ENCODE measurements at regions not wholly inside any gene's neighbourhood (a gene's known extent, or its start where the extent isn't known, plus 50 kb on each side); places are given as distances from the start of the nearest gene placed in this dataset.

GRCh38 chr4:181690498-181690897, 552.7 kb upstream of the TENM3 start:
- no peak for ATAC-seq
- DNase-seq (ENCODE audit: low spot score): no peak
- BruUV-seq (replicated peaks): no TSS peak
- ChIA-PET POLR2A (no interaction called here), CTCF (ENCODE audit: low intra/inter-chr PET ratio, low total read pairs) (no interaction called here)
- intact Hi-C loops (cut with micrococcal nuclease; ENCODE audit: unreplicated experiment): no loop called here
- Histone ChIP-seq H3K9ac (ENCODE audit: insufficient read depth, low read depth, low read length) (no peak overlapping the region), H3K79me2 (ENCODE audit: insufficient read depth, low read length) (no peaks in the 10 kb centered on the region), H3K36me3 (replicated peaks in 1 of 2; ENCODE audit: control insufficient read depth in 1 of 2, insufficient read depth in 2 of 2, low read length in 2 of 2) (no peaks in the 10 kb centered on the region), H4K20me1 (ENCODE audit: insufficient read depth, low read length) (no peaks in the 10 kb centered on the region), H3K9me3 (ENCODE audit: low read length) (no peaks in the 10 kb centered on the region), H3K4me2 (ENCODE audit: low read depth, low read length) (no peak overlapping the region), H3K27me3 (ENCODE audit: control insufficient read depth in 1 of 2, insufficient read depth in 2 of 2, low read length in 2 of 2) (no peaks in the 10 kb centered on the region), H3K4me3 (replicated peaks in 1 of 3; ENCODE audit: insufficient read depth in 1 of 3, low read depth in 2 of 3, low read length in 3 of 3) (no peak overlapping the region), H3K27ac (ENCODE audit: extremely low read length, insufficient read depth, low read length) (no peak overlapping the region), H2AFZ (ENCODE audit: low read length) (no peak overlapping the region), H3K4me1 (ENCODE audit: insufficient read depth, low read length) (no peaks in the 10 kb centered on the region)
- TF ChIP-seq SRSF1 (optimal IDR thresholded peaks at IDR 0.05; ENCODE audit: low read depth, low read length) (no peak), PHF8 (CRISPR knock-in tag; IDR thresholded peaks at IDR 0.05) (no peak), ZNF746 (CRISPR knock-in tag; IDR thresholded peaks at IDR 0.05) (no peak), SIX4 (CRISPR knock-in tag; IDR thresholded peaks at IDR 0.05) (no peak), SIN3B (IDR thresholded peaks at IDR 0.05; ENCODE audit: low read length) (no peak), SIX1 (CRISPR knock-in tag; IDR thresholded peaks at IDR 0.05; ENCODE audit: borderline replicate concordance) (no peak), ARNT (IDR thresholded peaks at IDR 0.05) (no peak)
- TF ChIP-seq, protein P1, sequence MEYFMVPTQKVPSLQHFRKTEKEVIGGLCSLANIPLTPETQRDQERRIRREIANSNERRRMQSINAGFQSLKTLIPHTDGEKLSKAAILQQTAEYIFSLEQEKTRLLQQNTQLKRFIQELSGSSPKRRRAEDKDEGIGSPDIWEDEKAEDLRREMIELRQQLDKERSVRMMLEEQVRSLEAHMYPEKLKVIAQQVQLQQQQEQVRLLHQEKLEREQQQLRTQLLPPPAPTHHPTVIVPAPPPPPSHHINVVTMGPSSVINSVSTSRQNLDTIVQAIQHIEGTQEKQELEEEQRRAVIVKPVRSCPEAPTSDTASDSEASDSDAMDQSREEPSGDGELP (IDR thresholded peaks at IDR 0.05; ENCODE audit: borderline replicate concordance, low read depth): no peak
- TF ChIP-seq, protein P2, sequence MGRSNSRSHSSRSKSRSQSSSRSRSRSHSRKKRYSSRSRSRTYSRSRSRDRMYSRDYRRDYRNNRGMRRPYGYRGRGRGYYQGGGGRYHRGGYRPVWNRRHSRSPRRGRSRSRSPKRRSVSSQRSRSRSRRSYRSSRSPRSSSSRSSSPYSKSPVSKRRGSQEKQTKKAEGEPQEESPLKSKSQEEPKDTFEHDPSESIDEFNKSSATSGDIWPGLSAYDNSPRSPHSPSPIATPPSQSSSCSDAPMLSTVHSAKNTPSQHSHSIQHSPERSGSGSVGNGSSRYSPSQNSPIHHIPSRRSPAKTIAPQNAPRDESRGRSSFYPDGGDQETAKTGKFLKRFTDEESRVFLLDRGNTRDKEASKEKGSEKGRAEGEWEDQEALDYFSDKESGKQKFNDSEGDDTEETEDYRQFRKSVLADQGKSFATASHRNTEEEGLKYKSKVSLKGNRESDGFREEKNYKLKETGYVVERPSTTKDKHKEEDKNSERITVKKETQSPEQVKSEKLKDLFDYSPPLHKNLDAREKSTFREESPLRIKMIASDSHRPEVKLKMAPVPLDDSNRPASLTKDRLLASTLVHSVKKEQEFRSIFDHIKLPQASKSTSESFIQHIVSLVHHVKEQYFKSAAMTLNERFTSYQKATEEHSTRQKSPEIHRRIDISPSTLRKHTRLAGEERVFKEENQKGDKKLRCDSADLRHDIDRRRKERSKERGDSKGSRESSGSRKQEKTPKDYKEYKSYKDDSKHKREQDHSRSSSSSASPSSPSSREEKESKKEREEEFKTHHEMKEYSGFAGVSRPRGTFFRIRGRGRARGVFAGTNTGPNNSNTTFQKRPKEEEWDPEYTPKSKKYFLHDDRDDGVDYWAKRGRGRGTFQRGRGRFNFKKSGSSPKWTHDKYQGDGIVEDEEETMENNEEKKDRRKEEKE (IDR thresholded peaks at IDR 0.05): no peak
- 6% methylated on average over 2 of the region's 2 CpGs for WGBS (ENCODE audit: low lambda C conversion rate)
- FAIRE-seq: no peak
- in situ Hi-C loops (cut with HindIII; ENCODE audit: extremely low pct_ligation_motif_present, low pct_unique_long_range_greater_than_20kb): no loop called here

Data from HepG2 (cell line).